ENCODE measurements at regions not wholly inside any gene's neighbourhood (a gene's known extent, or its start where the extent isn't known, plus 50 kb on each side); places are given as distances from the start of the nearest gene placed in this dataset.
A peak's percentile ranks its signal among the peaks of the same experiment; 100 is the strongest.

DNA sequence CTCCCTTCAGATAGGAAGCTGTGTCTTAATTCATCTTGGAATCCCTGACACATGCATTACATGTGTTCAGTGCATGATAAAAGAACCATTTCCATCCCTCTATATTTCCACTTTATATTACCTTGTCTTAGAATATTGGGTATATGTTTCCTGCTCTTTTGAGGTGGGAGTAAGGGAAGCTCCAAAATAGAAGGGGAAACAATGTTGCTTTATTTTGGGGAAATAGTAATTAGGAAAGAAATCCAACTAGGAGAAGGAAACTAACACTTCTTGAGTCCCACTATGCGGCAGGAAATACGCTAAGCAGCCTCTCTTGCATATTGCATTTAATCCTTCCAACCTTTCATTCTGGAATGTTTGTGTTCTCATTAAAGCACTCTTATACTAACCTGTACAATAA lies 89.4 kb upstream of the VAV3 start:
- H3K9ac ChIP-seq (ENCODE audit: insufficient read depth, low read length, poor library complexity, severe bottlenecking): no peak overlapping the region
- no peaks in the 10 kb centered on the region for H4K20me1 ChIP-seq (ENCODE audit: insufficient read depth, low read length)
- peaks cover 86 to 91% of the 10 kb centered on the region in 2 donors for H3K4me1 ChIP-seq (ENCODE audit: control insufficient read depth in 1 of 2, insufficient read depth in 2 of 2, low read length in 2 of 2)
- Mint-ChIP-seq H3K27me3 (ENCODE audit: low read depth in 3 of 3) (no peaks in the 10 kb centered on the region), H3K9me3 (no peaks in the 10 kb centered on the region), H3K4me1 (peaks cover 74% of the 10 kb centered on the region), H3K27ac (peak overlapping the region in 5 of 7 donors; percentile 27 to 83 (median 79)), H3K36me3 (peaks cover 12 to 14% of the 10 kb centered on the region in 2 donors), H3K4me3 (peak overlapping the region in 1 of 2 donors; percentile 9)
- TF ChIP-seq, protein P1, sequence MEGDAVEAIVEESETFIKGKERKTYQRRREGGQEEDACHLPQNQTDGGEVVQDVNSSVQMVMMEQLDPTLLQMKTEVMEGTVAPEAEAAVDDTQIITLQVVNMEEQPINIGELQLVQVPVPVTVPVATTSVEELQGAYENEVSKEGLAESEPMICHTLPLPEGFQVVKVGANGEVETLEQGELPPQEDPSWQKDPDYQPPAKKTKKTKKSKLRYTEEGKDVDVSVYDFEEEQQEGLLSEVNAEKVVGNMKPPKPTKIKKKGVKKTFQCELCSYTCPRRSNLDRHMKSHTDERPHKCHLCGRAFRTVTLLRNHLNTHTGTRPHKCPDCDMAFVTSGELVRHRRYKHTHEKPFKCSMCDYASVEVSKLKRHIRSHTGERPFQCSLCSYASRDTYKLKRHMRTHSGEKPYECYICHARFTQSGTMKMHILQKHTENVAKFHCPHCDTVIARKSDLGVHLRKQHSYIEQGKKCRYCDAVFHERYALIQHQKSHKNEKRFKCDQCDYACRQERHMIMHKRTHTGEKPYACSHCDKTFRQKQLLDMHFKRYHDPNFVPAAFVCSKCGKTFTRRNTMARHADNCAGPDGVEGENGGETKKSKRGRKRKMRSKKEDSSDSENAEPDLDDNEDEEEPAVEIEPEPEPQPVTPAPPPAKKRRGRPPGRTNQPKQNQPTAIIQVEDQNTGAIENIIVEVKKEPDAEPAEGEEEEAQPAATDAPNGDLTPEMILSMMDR (IDR thresholded peaks at IDR 0.05): no peak
- H2AFZ ChIP-seq (ENCODE audit: insufficient read depth, low read depth, low read length, poor library complexity, severe bottlenecking): no peak overlapping the region
- no peaks in the 10 kb centered on the region for H3K9me3 ChIP-seq (replicated peaks in 1 of 2; ENCODE audit: control insufficient read depth in 1 of 2, insufficient read depth in 1 of 2, low read length in 2 of 2)
- peaks cover 76% of the 10 kb centered on the region for H3K79me2 ChIP-seq (ENCODE audit: insufficient read depth, low read length)
- no peaks in the 10 kb centered on the region for H3K27me3 ChIP-seq (ENCODE audit: control insufficient read depth in 2 of 2, insufficient read depth in 2 of 2, low read length in 2 of 2)
- intact Hi-C loops (cut with micrococcal nuclease): loop anchor here (5.0 to 10.0 kb wide), 5 partner anchors 50 to 180 kb away; partner anchors contain the start of gene VAV3 (in 1 of the 2)
- no peaks in the 10 kb centered on the region for H3K36me3 ChIP-seq (replicated peaks in 1 of 2; ENCODE audit: control insufficient read depth in 1 of 2, insufficient read depth in 2 of 2, low read length in 2 of 2)
- H3K4me3 ChIP-seq (replicated peaks in 1 of 3; ENCODE audit: low read depth in 2 of 3, low read length in 3 of 3): peak overlapping the region in 1 of 3 experiments; percentile 70
- no peak for DNase-seq
- no CpG with 5 or more reads among the region's 2 CpGs for WGBS (ENCODE audit: insufficient coverage)
- no peak overlapping the region for H3K4me2 ChIP-seq (replicated peaks; ENCODE audit: extremely low read depth, low read length, poor library complexity, severe bottlenecking)
- peak overlapping the region in 1 of 2 donors; percentile 91 for H3K27ac ChIP-seq (ENCODE audit: low read depth in 1 of 2, low read length in 2 of 2)

DNA sequence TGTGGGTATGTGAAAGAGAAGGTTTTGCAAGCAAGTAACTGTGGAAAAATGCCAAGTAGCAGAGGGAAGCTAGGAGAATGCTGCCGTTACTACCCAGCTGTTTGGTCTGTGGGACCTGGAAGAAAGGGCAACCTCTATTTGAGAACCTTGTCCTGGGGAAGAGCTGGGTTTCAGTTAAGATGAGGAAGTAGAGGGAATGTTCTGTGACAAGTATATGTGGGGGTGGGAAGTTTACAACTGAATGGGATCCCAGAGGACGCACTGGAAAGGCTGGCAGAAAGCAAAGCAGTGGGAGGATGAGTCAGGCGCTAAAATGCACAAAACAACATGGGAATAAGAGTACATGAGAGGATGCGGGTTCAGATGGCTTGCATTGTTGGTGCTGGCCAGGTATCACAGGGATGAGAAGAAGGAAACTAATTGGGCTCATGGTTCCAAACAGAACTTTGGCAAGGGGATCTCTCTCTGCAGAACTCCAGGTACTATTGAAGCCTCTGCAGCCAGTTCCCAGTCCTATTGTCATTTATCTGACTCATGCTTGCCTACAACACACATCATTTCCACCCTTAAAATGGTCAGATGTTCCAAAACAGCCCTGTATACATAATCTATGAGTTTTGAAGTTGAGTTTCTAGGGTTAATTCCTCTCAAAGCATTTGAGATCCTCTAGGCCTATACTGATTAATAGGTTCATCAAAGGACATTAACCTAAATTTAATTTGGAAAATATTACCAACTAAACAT lies 88.5 kb upstream of the VAV3 start:
- Mint-ChIP-seq H3K36me3 (peaks cover 7 to 14% of the 10 kb centered on the region in 2 donors), H3K4me3 (no peak overlapping the region), H3K4me1 (peaks cover 74% of the 10 kb centered on the region), H3K27me3 (ENCODE audit: low read depth in 3 of 3) (no peaks in the 10 kb centered on the region), H3K9me3 (peaks cover 0 to 4% (median 2%) of the 10 kb centered on the region in 7 donors), H3K27ac (no peak overlapping the region)
- Histone ChIP-seq H3K9ac (ENCODE audit: insufficient read depth, low read length, poor library complexity, severe bottlenecking) (no peak overlapping the region), H3K4me3 (replicated peaks in 1 of 3; ENCODE audit: low read depth in 2 of 3, low read length in 3 of 3) (peak overlapping the region; percentile 7 to 70 (median 8)), H3K27ac (ENCODE audit: low read depth in 1 of 2, low read length in 2 of 2) (peak overlapping the region; percentile 61 to 91), H3K4me2 (replicated peaks; ENCODE audit: extremely low read depth, low read length, poor library complexity, severe bottlenecking) (peak overlapping the region; percentile 64), H3K36me3 (replicated peaks in 1 of 2; ENCODE audit: control insufficient read depth in 1 of 2, insufficient read depth in 2 of 2, low read length in 2 of 2) (no peaks in the 10 kb centered on the region), H3K9me3 (replicated peaks in 1 of 2; ENCODE audit: control insufficient read depth in 1 of 2, insufficient read depth in 1 of 2, low read length in 2 of 2) (no peaks in the 10 kb centered on the region), H2AFZ (ENCODE audit: insufficient read depth, low read depth, low read length, poor library complexity, severe bottlenecking) (peak overlapping the region; percentile 6), H3K4me1 (ENCODE audit: control insufficient read depth in 1 of 2, insufficient read depth in 2 of 2, low read length in 2 of 2) (peaks cover 91 to 93% of the 10 kb centered on the region in 2 donors), H4K20me1 (ENCODE audit: insufficient read depth, low read length) (no peaks in the 10 kb centered on the region), H3K79me2 (ENCODE audit: insufficient read depth, low read length) (peaks cover 66% of the 10 kb centered on the region), H3K27me3 (ENCODE audit: control insufficient read depth in 2 of 2, insufficient read depth in 2 of 2, low read length in 2 of 2) (no peaks in the 10 kb centered on the region)
- intact Hi-C loops (cut with micrococcal nuclease): loop anchor here (2.0 to 10.0 kb wide), 6 partner anchors 19 to 179 kb away; partner anchors contain the start of gene VAV3 (in 1 of the 2)
- 35% methylated on average over 4 of the region's 4 CpGs for WGBS (ENCODE audit: insufficient coverage)
- TF ChIP-seq, protein P1 (IDR thresholded peaks at IDR 0.05): no peak
- DNase-seq: peak in 2 of 3 donors; percentile 45 to 59

All from CD14-positive monocyte (primary cell).